HepG2 (cell line): ENCODE measurements at regions not wholly inside any gene's neighbourhood (a gene's known extent, or its start where the extent isn't known, plus 50 kb on each side); places are given as distances from the start of the nearest gene placed in this dataset.

Source experiments
- ADNP ChIP-seq: sonication (generic); formaldehyde crosslinking; IDR thresholded peaks from 2 replicates; pipeline ENCODE4 v1.4.0; 2020; ENCODE audit warnings: missing genetic modification reagents
- AKAP8 ChIP-seq: sonication (generic); formaldehyde crosslinking; IDR thresholded peaks from 2 replicates; pipeline ENCODE4 v1.5.1; 2020; ENCODE audit warnings: mild to moderate bottlenecking, missing genetic modification reagents
- ATF1 ChIP-seq: IDR thresholded peaks from 2 replicates; pipeline ENCODE4 v1.6.1; 2016; ENCODE audit warnings: mild to moderate bottlenecking, control low read depth
- MIER2 ChIP-seq: IDR thresholded peaks from 2 replicates; pipeline ENCODE4 v1.6.1; 2016; ENCODE audit warnings: missing biosample characterization, missing genetic modification reagents
- NR2F2 ChIP-seq: IDR thresholded peaks from 2 replicates; pipeline ENCODE4 v1.6.1; 2012; ENCODE audit warnings: low read depth, inconsistent platforms, borderline replicate concordance
- RXRA ChIP-seq: sonication (generic); formaldehyde crosslinking; IDR thresholded peaks from 2 replicates; pipeline ENCODE4 v1.5.1; 2020; ENCODE audit warnings: missing genetic modification reagents
- SOX13 ChIP-seq, 3 experiments: fragments of 450-650 bp in 1 of 3; sonication (generic) in 1 of 3; formaldehyde crosslinking in 1 of 3; IDR thresholded peaks in 2 of 3; conservative IDR thresholded peaks in 1 of 3; 2 replicates each; pipeline versions ENCODE4 v1.5.0 to v1.6.1; 2016 to 2020; ENCODE audit warnings: antibody characterized with exemption in 1 of 3, mild to moderate bottlenecking in 1 of 3, missing compliant biosample characterization in 1 of 3, missing genetic modification reagents in 1 of 3, moderate library complexity in 1 of 3
- SRSF1 ChIP-seq: fragments of 200-400 bp; formaldehyde crosslinking; optimal IDR thresholded peaks from 2 replicates; pipeline ENCODE3; 2017; ENCODE audit warnings: mild to moderate bottlenecking, low read depth, low read length, moderate library complexity
- TEAD3 ChIP-seq: optimal IDR thresholded peaks from 2 replicates; pipeline ENCODE3; 2016; ENCODE audit warnings: borderline replicate concordance
- TOPORS ChIP-seq: sonication (generic); formaldehyde crosslinking; IDR thresholded peaks from 2 replicates; pipeline ENCODE4 v1.8.0; 2023; ENCODE audit warnings: mild to moderate bottlenecking, missing genetic modification reagents
- ZFP82 ChIP-seq: sonication (generic); formaldehyde crosslinking; IDR thresholded peaks from 2 replicates; pipeline ENCODE4 v1.5.1; 2020; ENCODE audit warnings: mild to moderate bottlenecking, missing genetic modification reagents, borderline replicate concordance
- ZNF546 ChIP-seq: sonication (generic); formaldehyde crosslinking; conservative IDR thresholded peaks from 2 replicates; pipeline ENCODE4 v1.8.1; 2023; ENCODE audit warnings: mild to moderate bottlenecking, missing genetic modification reagents
- TF ChIP-seq, protein P1 (sequence below): sonication (generic); formaldehyde crosslinking; IDR thresholded peaks from 2 replicates; pipeline ENCODE4 v1.4.0; 2020; ENCODE audit warnings: mild to moderate bottlenecking, missing genetic modification reagents
- TF ChIP-seq, protein P2 (sequence below): IDR thresholded peaks from 2 replicates; pipeline ENCODE4 v1.6.1; 2018; ENCODE audit warnings: missing genetic modification reagents
- TF ChIP-seq, protein P3 (sequence below): sonication (generic); formaldehyde crosslinking; IDR thresholded peaks from 2 replicates; pipeline ENCODE4 v1.4.0; 2020; ENCODE audit warnings: mild to moderate bottlenecking, missing genetic modification reagents
- TF ChIP-seq, protein P4 (sequence below): sonication (generic); formaldehyde crosslinking; IDR thresholded peaks from 2 replicates; pipeline ENCODE4 v1.5.1; 2020; ENCODE audit warnings: missing genetic modification reagents, mild to moderate bottlenecking, borderline replicate concordance
- TF ChIP-seq, protein P5 (sequence below): sonication (generic); formaldehyde crosslinking; IDR thresholded peaks from 2 replicates; pipeline ENCODE4 v1.5.0; 2020; ENCODE audit warnings: mild to moderate bottlenecking, missing genetic modification reagents, borderline replicate concordance

DNA sequence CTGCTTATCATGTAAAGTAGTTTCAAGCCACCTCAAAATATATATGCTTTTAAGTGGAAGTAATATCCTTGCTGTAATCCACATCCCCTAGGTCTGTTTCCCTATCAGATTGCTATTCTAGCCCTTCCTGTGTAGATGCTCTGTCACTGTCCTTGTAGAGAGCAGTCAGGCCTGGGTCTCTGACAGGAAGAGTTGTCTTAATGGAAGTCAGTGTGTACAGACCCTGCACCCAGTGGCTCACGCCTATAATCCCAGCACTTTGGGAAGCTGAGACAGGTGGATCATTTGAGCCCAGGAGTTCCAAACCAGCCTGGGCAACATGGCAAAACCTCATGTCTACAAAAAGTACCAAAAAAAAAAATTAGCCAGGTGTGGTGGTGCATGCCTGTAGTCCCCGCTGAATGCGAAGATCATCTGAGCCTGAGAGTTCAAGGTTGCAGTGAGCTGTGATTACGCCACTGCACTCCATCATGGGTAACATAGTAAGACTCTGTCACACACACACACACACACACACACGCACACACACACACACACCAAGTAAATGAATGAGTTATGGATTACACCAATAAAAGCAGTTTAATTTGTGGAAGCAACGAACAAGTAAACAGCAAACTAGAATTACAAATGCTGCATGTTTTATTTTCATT, 70.2 kb upstream of the DSC1 start (continued):
- no peak for TF ChIP-seq ZNF546 (CRISPR knock-in tag)
- TF ChIP-seq, protein P1, sequence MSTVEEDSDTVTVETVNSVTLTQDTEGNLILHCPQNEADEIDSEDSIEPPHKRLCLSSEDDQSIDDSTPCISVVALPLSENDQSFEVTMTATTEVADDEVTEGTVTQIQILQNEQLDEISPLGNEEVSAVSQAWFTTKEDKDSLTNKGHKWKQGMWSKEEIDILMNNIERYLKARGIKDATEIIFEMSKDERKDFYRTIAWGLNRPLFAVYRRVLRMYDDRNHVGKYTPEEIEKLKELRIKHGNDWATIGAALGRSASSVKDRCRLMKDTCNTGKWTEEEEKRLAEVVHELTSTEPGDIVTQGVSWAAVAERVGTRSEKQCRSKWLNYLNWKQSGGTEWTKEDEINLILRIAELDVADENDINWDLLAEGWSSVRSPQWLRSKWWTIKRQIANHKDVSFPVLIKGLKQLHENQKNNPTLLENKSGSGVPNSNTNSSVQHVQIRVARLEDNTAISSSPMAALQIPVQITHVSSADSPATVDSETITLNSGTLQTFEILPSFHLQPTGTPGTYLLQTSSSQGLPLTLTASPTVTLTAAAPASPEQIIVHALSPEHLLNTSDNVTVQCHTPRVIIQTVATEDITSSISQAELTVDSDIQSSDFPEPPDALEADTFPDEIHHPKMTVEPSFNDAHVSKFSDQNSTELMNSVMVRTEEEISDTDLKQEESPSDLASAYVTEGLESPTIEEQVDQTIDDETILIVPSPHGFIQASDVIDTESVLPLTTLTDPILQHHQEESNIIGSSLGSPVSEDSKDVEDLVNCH (CRISPR knock-in tag), result no peak
- no peak for TF ChIP-seq ADNP (CRISPR knock-in tag)
- TF ChIP-seq ATF1 (CRISPR knock-in tag), result 0 out of 2 replicates have a peak, but pooled peaks have one; percentile 3
- TF ChIP-seq, protein P2, sequence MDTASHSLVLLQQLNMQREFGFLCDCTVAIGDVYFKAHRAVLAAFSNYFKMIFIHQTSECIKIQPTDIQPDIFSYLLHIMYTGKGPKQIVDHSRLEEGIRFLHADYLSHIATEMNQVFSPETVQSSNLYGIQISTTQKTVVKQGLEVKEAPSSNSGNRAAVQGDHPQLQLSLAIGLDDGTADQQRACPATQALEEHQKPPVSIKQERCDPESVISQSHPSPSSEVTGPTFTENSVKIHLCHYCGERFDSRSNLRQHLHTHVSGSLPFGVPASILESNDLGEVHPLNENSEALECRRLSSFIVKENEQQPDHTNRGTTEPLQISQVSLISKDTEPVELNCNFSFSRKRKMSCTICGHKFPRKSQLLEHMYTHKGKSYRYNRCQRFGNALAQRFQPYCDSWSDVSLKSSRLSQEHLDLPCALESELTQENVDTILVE (CRISPR knock-in tag), result no peak
- no peak for TF ChIP-seq SRSF1
- 0 out of 2 replicates have a peak, but pooled peaks have one; percentile 27 for TF ChIP-seq NR2F2
- TF ChIP-seq TOPORS (CRISPR knock-in tag), result 0 out of 2 replicates have a peak, but pooled peaks have one; percentile 60
- no peak for TF ChIP-seq MIER2
- no peak for TF ChIP-seq AKAP8
- TF ChIP-seq SOX13 (IDR thresholded peaks at IDR 0.05), result no peak
- peak in 1 of 2 experiments; percentile 50; a peak in 2 of 4 replicates for TF ChIP-seq SOX13 (CRISPR knock-in tag; conservative IDR thresholded peaks at IDR 0.05 in 1 of 2, IDR thresholded peaks at IDR 0.05 in 1 of 2)
- no peak for TF ChIP-seq RXRA
- TF ChIP-seq, protein P3, sequence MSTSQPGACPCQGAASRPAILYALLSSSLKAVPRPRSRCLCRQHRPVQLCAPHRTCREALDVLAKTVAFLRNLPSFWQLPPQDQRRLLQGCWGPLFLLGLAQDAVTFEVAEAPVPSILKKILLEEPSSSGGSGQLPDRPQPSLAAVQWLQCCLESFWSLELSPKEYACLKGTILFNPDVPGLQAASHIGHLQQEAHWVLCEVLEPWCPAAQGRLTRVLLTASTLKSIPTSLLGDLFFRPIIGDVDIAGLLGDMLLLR (CRISPR knock-in tag), result no peak
- no peak for TF ChIP-seq ZFP82
- peak; percentile 67 for TF ChIP-seq TEAD3 (CRISPR knock-in tag)
- TF ChIP-seq, protein P4, sequence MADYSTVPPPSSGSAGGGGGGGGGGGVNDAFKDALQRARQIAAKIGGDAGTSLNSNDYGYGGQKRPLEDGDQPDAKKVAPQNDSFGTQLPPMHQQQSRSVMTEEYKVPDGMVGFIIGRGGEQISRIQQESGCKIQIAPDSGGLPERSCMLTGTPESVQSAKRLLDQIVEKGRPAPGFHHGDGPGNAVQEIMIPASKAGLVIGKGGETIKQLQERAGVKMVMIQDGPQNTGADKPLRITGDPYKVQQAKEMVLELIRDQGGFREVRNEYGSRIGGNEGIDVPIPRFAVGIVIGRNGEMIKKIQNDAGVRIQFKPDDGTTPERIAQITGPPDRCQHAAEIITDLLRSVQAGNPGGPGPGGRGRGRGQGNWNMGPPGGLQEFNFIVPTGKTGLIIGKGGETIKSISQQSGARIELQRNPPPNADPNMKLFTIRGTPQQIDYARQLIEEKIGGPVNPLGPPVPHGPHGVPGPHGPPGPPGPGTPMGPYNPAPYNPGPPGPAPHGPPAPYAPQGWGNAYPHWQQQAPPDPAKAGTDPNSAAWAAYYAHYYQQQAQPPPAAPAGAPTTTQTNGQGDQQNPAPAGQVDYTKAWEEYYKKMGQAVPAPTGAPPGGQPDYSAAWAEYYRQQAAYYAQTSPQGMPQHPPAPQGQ (CRISPR knock-in tag), result no peak
- TF ChIP-seq, protein P5, sequence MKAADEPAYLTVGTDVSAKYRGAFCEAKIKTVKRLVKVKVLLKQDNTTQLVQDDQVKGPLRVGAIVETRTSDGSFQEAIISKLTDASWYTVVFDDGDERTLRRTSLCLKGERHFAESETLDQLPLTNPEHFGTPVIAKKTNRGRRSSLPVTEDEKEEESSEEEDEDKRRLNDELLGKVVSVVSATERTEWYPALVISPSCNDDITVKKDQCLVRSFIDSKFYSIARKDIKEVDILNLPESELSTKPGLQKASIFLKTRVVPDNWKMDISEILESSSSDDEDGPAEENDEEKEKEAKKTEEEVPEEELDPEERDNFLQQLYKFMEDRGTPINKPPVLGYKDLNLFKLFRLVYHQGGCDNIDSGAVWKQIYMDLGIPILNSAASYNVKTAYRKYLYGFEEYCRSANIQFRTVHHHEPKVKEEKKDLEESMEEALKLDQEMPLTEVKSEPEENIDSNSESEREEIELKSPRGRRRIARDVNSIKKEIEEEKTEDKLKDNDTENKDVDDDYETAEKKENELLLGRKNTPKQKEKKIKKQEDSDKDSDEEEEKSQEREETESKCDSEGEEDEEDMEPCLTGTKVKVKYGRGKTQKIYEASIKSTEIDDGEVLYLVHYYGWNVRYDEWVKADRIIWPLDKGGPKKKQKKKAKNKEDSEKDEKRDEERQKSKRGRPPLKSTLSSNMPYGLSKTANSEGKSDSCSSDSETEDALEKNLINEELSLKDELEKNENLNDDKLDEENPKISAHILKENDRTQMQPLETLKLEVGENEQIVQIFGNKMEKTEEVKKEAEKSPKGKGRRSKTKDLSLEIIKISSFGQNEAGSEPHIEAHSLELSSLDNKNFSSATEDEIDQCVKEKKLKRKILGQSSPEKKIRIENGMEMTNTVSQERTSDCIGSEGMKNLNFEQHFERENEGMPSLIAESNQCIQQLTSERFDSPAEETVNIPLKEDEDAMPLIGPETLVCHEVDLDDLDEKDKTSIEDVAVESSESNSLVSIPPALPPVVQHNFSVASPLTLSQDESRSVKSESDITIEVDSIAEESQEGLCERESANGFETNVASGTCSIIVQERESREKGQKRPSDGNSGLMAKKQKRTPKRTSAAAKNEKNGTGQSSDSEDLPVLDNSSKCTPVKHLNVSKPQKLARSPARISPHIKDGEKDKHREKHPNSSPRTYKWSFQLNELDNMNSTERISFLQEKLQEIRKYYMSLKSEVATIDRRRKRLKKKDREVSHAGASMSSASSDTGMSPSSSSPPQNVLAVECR, result peak; percentile 37; the same call in 1 of the 2 replicates
